NCI-H2081 treated with DMSO at 0.1 percent for 48 hours (cell line): ENCODE measurements at regions not wholly inside any gene's neighbourhood (a gene's known extent, or its start where the extent isn't known, plus 50 kb on each side); places are given as distances from the start of the nearest gene placed in this dataset.

Experiments used
- DNase-seq: peaks from one replicate; lab custom pipeline; 2025; lab: John Stamatoyannopoulos, UW

GRCh38 chr4:81667539-81667938 lies 195.8 kb upstream of the RASGEF1B start:
- no peak for DNase-seq

DNA sequence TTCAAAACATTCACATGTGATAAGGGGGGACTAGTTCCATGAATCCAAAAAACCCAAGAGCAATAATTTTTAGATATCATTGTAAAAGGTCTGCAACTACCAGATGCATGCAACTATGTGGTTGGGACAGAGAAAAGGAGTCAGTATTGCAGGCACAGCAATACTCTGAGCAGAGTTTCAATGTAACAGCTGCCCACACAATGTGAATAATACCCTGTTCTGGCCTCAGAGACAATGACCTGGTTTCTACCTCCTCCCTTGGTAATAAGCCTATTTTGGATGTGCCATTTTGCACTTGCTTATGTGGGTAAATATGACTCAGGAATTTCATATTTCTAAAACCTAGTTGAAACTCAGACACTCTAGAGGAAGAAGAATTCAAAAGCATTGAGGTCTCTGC lies 194.8 kb upstream of the RASGEF1B start:
- no peak for DNase-seq

DNA sequence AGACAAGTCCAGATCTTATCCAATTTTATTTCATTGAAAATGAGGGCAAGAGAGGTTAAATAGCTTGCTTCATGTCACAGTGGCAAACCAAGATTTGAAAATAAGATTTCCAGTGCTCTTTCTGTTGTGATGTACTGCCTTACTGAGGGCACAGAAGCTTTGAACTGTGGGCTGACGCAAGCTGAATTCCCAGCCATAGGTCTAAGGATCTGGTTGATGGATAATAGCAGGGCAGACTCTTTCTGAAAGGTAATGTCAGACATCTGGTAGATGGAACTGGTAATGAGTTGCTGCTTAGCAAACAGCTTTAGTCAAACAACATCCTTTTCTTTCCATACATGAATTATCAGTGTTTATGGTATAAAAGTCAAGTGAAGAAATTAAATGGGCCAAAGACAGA lies 193.9 kb upstream of the RASGEF1B start:
- DNase-seq, result no peak

DNA sequence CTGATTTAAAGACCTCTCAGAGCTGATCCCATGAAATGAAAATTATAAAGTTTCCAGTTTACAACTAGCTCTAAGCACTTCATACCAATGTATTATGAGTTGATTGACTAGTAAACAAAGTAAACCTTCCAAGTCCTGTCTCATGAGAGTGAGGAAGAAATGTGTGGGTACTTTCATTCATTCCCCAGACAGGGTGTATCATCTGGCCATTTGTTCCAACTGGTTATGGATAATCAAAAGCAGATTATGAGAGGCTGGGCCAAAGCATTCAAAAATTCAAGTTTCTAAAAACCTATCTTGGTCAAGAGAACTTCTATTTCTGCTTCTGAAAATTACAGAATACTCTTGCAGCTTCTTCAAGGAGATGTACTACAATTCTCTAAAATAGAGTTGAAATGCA lies 193.3 kb upstream of the RASGEF1B start:
- DNase-seq, result no peak

DNA sequence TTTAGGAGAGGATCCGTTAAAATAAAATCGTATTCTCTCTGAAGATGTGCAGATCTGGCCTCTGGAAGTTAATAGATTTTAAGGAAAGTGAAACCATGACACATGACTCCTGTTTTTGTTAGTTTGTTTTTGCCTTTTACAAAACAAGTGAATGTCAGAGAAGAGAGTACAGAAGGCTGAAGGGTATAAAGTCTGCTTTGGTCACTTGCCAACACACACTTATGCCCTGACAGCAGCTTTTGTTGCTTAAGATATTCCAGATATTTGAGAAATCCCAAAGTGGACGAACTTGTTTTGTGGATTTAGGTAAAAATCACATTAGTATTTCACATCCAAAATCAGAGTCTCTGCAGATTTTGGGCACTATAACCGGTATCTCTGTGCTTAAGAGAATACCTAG lies 192.4 kb upstream of the RASGEF1B start:
- no peak for DNase-seq

DNA sequence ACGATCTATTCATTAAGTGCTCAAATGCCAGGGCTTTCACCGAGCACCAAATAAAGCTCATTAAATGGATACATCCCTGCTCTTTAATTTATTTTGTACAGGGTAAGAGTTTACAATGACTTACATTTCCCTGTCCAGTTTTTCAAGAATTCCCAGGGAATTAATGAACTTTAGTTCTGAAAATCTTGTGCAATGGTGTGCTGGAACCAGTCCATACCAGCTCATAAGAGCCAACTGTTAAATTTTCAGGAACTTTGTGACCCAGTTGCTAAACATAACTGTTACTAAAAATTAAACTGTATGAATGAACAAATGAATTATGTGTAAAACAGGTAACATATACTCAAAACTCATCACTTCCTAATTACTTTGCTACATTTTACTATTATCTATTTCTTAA lies 191.7 kb upstream of the RASGEF1B start:
- no peak for DNase-seq

DNA sequence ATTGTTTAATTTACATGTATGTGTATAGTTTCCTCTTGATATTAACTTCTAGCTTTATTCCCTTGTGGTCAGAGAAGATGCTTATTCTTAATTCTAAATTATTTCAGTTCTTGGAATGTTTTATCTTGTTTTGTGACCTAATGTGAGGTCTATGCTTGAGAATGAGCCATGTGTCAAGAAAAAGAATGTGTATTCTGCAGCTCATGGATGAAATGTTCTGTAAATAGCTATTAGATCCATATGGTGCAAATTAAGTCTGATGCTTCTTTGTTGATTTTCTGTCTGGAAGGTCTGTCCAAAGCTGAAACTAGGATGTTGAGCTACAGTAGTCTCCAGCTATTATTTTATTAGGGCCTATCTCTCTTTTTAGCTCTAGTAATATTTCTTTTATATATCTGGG lies 187.3 kb upstream of the RASGEF1B start:
- DNase-seq, result no peak

DNA sequence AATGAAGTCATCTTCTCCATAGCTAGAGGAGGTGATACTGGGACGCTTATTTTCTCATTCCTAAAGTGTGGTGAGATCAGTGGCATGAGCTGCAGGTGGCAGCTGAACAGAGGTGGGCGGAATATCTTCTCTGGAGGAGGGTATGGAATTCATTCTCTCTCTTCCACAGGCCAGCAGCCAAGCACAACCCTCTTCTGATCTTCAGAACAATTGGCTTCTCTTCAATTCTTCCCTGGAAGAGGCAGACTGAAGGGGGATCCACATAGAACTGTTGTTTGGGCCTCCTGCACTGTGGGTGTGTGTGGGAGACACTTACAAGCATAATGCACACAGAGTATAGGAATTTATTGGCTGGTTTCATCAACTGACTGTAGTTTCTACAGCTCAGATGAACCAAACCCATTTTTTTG lies 180.4 kb upstream of the RASGEF1B start:
- DNase-seq, result no peak

- no peak for DNase-seq
These were observed 179.7 kb upstream of the RASGEF1B start for GRCh38 chr4:81651243-81651899.

- DNase-seq, result peak; percentile 25
These were observed 179.0 kb upstream of the RASGEF1B start for GRCh38 chr4:81650606-81651242.

DNA sequence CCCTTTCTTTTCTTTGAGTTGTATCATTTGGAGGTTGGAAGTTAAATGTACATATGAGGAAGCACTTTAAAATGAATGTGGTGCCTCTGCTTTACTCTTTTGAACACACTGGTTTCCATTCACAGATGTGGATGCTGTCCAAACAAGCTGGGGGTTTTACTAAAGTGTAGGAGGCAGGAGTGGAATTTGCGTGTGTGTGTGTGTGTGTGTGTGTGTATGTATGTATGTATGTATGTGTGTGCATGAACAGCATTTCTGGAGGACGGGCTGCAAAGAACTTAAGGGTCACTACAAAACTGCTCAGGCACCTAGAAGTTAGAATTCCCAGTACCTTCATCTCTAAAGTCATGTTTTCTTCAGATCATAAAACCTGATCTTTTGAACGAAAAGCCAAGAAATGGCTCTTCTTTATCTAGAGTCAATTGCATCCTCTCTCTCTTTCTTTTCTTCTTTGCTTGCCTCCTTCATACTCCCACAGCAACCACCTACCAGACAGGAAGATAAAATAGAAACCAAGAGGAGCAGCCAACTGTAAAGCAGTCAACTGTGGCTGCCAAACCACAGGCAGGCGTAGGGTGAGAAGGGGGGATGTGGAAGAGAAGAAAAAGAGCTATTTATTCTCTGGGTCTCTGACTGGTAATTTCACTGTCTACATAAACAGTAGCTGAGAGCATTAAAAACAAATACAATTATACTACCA lies 177.0 kb upstream of the RASGEF1B start:
- DNase-seq, result no peak

- no peak for DNase-seq
These were observed 175.7 kb upstream of the RASGEF1B start for GRCh38 chr4:81647388-81647787.

DNA sequence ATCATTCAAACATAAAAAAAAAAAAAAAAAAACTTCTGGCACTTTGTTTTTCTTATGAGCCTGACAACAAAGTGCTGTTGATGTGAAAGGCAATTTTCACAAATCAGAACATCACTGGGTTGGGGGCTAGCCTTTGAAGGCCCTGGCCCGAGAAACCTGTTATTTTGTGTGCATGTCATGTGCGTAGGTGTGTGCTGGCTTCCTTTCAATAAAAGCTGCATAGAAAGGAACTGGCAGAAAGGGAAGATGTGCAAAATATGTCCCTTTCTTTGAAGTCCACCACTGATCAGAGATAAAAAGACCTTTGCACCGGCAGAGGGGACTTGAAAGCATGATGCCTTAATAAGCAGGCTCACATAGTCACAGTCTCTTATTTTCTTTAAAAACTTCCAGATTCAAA lies 170.8 kb upstream of the RASGEF1B start:
- DNase-seq, result no peak

DNA sequence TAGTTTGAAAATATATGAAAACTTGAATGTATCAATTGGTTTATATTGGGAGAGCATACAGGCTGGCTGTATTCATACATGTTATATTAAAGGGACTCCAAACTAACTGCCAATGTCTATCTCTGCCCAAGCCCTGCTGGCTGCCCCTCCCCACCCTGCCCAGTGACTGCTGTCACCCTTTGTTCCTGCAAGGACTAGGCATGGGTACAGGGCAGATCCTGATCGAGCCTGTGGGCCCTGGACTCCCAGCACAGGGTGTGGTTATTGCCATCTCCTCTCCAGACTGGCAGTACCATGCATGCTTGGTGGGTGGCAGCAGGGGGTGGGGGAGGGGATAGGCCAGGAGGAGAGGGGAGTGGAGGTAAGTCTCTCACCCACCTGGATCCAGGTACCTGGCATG lies 167.5 kb upstream of the RASGEF1B start:
- no peak for DNase-seq

- DNase-seq, result no peak
These were observed 167.0 kb upstream of the RASGEF1B start for GRCh38 chr4:81638698-81639097.

GRCh38 chr4:81635739-81636138 lies 164.0 kb upstream of the RASGEF1B start:
- no peak for DNase-seq

GRCh38 chr4:81634766-81635549 lies 163.3 kb upstream of the RASGEF1B start:
- DNase-seq, result no peak

DNA sequence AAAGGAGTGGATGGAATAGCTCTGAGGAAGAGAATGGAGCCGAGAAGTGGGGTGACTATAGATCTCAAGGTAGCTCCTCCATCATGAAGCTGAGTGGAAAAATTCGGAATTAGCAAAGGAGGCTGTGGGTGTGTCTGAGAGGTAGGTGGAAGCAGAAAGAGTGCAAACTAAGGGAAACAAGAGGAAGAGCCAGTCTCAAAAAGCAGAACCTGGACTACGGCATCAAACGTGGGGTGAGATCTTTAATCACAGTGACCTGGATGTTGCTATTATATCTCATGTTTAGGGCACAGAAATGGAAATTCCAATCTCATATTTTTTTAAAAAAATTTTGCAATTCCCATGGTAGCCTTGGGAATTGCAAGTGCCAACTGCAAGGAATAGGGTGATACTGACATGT lies 162.5 kb upstream of the RASGEF1B start:
- no peak for DNase-seq

DNA sequence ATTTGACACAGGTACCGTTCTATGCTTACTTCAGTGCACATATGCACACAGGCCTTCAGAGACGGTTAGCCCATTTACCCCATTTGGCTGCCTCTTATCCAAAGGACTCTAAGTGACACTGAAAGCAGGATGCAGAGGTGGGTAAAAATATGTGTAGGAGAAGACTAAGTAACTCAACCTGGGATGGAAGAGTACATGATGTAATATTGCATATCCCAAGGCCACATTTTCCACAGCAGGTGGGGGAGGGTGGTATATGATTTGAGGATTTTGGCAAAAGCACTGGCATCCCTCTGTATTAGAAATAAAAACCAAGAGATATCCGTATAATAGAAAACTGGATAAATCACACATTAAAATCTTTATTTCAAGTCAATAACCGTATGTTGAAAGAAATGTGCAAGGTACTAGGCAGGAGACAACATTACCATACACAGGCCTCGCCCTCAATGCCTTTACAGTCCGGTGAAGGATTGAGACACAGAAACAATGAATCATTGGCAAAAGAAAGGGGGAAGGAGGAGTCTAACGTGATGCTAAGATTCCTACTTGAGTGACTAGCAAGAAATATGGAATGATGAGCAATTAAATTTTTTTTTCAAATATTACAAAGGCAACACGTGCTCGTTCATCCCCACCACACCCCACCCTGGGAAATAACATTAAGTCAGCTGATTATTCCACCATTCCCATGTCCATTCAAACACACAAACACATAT lies 161.0 kb upstream of the RASGEF1B start:
- no peak for DNase-seq

- DNase-seq, result no peak
These were observed 160.3 kb upstream of the RASGEF1B start for GRCh38 chr4:81631958-81632441.

- DNase-seq, result no peak
These were observed 157.7 kb upstream of the RASGEF1B start for GRCh38 chr4:81629366-81629765.

DNA sequence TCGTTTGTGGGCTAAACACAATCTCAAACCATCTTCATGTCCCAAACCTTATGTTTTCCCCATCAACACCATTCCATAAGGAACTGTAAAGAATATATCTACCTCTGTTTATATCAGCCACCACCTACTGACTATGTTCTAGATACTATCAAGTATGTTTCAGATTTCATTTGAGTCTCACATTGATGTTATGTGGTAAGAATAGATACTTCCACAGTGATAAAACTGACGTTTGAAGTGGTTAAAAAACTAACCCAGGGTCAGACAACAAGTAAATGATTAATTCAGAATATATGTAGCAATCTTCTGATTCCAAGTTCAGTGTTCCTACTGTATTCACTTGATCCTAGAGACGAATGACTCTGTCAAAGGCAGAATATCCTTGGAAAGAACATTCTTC lies 156.8 kb upstream of the RASGEF1B start:
- no peak for DNase-seq
